Right renal cortex interstitium (tissue), 3 donors: ENCODE measurements at regions not wholly inside any gene's neighbourhood (a gene's known extent, or its start where the extent isn't known, plus 50 kb on each side); places are given as distances from the start of the nearest gene placed in this dataset.

Experiments
- DNase-seq, 3 donors: peaks; one replicate each; pipeline ENCODE4 v3.0.0-alpha.2; 2013; ENCODE audit warnings: low read depth in 3 of 3, low spot score in 2 of 3

DNA sequence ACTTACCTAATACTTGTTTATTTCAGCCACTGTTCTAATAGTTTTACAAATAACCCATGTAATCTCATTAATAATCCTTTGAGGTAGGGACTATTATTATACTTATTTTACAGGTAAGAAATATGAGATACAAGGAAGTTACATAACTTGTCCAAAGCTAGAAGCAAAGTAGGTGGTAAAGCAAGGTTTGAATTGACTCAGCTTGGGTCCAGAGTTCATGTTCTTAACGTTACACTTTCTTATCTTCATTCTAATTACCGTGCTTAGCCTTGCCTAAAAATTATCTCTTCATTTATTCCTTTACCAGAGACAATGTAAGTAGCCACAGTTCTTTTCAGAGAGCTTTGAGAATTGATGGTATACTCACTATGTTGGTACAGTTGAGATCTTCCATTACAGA is 743.6 kb downstream of the KCNJ3 start:
- DNase-seq = no peak

DNA sequence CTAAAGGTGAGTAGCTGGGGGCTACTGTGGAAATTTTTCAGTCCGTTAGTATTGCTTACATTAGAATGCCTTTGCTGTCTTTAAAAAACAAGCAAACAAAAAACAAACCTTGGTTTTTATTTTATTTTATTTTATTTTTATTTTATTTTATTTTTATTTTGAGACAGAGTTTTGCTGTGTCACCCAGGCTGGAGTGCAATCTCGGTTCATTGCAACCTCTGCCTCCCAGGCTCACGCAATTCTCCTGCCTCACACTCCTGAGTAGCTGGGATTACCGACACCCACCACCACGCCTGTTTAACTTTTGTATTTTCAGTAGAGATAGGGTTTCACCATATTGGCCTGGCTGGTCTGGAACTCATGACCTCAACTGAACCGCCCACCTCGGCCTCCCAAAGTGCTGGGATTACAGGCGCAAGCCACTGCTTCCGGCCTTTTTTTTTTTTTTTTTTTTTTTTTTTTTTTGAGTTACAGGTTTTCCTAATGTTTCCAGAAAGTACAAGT is 732.6 kb downstream of the KCNJ3 start:
- DNase-seq = no peak

DNA sequence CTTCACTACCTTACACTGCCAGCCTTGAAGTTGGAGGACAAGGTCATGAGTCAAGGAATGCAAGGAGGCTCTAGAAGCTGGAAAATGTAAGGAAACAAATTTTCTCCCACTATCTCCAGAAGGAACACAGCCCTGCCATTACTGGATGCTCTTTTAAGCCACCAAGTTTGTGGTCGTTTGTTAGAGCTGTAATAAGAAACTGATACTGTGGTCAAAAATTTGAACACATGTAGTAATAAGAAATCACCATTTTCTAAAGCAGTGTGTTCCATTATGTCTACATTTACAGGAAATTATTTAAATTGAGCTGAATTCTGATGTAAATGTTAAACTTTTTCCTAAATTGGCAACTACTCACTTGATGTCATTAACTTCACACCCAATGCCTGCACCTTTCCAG is 729.0 kb downstream of the KCNJ3 start:
- no peak for DNase-seq

DNA sequence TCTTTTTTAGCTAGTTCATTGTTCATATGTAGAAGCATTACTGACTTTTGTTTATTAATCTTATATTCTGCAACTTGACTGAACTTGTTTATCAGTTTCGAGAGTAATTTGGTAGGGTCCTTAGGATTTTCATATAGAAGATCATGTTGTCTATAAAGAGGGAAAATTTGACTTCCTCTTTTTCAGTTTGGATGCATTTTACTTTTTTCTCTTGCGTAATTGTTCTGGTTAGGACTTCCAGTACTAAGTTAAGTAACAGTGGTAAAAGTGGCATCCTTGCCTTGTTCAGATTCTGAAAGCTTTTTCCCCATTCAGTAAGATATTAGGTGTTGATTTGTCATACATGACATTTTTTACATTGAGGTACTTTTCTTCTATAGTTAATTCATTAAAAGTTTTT is 726.0 kb downstream of the KCNJ3 start:
- DNase-seq = no peak

DNA sequence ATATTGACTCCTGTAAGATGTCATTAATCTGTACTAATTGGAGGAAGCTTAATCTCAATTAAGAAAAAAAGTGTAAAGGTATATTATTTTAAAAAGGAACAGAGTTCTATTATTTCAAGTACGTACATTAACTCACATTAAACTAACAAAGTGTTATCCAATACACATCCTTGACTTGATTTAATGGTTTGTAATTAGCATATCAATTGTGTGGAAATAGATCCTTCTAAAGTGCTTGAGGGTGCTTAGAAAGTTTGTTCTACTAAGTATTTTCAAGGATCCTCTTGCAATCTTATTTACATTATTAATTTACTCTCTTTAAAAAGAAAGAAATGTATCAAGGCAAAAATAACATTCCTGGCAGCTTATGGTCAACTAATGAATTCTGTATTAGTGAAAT is 720.3 kb downstream of the KCNJ3 start:
- DNase-seq = no peak

DNA sequence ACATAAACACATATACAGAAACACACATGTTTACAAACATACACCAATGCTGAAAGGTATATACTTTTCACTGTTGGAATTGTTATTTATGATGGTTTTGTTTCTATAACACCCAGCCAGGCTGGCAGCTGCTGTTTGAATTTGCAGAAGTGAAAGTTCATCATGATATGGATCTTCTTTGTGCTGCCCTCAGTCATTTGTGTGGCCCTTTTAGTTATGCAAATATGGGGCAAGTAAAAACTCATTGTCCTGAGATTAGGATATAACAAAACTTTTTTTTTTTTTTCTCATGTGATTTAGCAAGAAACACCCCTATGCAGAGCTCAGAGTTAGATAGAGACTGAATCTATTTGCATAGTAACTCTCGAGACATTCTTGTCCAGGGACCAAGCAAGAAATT is 714.1 kb downstream of the KCNJ3 start:
- DNase-seq = no peak

DNA sequence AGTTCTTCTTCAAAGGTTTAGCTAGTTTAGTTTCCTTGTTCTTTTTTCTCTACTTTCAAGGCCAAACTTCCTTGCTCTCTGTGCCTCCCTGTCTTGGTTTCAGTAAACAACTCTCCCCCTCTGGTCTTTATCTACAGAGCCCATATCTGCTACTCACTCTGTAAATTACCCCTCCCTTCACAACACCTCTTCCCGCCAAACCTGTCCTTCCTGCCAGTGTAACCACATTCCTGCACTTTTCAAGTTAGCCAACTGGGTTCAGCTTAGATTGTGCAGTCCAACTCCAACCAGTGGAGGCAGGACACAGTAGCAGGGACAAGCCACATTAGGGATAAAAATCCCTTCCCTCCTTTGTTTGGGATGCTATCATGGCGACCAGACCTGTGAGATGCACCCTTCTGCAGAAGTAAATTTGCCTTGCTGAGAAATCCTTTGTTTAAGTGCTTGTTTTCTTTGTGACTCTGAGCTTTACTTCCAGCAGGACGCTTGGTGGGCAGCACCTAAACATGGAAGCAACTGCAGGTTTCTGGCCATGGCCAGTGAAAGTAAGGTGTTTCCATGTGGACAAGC is 706.0 kb downstream of the KCNJ3 start:
- DNase-seq = no peak

DNA sequence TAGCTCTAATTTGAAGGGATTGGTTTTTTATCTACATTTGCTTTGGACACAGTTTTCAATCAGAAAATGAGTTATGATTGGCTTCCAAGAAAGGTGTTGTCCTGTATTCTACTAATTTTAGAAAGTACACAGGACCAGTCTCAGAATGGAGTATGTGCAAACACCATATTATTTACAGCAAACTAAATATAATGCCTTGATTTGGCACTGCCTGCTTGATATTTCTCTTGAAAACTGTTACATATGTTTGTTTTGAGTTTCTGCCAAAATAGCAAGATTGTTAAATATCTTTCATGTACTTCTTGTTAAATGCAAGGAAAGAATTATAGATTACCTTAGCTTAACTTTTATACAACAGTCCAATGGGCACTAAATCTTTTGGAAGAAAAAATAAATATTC is 694.9 kb downstream of the KCNJ3 start:
- DNase-seq = no peak

DNA sequence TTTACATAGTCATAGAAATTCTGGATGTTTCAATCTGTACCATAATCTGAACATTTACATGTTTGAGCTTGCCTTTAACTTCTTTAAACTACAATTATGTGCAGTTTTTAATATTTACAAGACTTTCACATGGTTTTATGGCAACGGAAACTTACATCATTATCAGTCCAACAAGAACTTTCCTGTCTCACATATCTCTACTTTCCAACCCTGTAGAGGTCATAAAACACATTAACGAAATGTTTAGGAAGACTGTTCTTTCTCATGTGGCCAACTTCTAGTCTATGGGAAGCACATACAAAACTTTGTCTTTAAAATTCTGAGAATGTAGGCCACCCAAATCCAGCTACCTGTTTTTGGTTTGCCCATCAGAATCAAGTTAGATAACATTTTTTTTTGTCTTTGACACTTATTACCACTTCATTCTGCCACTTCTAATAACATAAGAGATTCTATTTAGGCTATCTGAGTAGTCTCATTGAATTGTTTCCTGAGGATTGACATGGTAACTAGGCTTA is 693.2 kb downstream of the KCNJ3 start:
- DNase-seq = no peak

DNA sequence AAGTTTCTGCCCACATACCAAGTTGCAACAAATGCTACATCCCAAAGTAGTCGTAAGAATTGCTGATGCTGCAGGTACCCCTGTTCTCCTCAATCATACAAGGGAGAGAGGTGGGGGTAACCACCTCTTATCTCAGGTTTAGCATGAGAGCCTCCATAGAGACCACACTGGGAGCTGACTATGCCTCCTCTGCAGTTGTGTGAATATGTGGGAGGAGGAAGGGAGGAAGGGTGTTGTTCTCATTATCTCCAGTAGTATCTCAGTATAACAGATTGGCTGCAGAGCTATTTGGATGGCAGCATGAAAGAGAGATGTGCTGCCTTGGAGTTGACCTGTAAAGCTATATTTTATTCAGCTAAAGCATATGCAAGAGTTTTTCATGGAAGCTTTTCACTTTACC is 690.7 kb downstream of the KCNJ3 start:
- no peak for DNase-seq

DNA sequence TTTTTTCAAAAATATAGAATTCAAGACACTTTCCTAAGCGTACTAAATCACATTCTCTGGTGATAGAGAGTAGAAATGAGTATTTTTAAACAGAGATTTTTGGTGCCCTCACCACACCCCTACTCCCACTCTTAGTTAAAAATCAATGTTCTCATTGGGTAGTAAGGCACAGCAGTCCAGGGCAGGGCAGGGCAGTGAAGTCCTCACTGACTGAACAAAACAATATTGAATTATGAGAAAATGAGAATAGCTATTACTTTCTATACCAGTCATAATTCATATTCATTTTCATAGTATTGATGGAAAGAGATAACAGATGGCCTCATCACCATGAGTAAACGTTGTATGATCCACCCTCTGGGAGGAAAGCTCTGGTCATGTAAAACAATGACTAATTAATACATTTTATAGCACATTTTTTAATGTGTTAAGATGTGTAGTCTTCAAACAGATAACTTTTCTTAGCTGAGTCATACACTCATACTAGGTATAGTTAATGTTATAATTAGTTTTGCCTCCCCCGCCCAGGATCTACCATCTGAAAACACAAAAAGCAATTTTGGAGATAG is 686.1 kb downstream of the KCNJ3 start:
- no peak for DNase-seq

DNA sequence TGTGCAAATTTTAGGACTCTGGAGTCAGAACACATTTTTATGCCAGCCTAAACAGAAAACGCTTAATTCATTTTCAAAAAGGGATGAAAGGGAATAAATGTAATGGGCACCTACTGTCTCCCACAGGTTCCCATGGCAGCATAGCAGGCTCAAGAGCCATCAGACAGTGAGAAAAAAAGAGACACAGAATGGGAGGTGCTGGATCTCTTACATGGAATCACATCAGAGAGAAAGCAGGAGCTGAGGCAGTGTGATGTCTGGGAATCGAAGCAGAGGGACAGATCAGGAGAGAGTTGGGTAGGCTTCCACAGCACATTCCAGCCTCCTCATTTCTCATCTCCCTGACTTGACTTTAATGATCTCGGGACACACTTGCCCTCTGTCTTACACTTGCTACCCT is 684.3 kb downstream of the KCNJ3 start:
- no peak for DNase-seq

DNA sequence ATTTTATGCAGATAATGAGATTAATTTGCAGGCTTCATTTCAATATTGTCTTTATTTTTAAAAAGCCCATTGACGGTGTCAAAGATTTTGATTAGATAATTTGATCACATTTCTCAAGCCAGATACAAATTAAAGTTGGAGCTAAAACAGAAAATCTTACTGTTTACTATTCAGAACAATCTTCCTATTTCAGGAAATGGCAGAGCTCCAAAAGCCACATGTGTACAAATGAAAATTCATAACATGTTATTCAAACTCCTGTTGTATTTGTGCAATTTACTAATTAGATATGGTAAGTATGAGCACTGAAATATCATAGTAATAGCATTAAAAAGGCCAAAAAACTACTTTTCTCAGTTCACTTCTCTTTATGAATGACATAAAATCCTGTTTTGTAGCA is 682.9 kb downstream of the KCNJ3 start:
- no peak for DNase-seq

DNA sequence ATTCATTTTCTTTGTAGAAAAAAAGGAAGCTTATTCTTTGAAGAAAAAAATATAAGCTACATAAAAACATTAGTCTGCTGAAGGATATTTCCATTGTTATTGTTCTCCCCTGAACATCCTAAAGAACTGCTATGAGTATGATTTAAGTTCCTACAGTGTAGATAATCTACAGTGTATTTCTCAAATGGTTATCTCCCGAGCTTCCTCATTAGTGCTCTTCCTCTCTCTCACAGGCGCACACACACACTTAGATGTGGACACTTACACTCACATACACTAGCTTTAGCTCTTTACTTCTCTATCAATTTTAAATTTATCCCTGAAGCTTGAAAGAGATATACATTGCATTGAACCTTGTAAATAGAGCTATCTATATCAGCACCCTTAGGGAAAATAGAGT is 681.0 kb downstream of the KCNJ3 start:
- no peak for DNase-seq

DNA sequence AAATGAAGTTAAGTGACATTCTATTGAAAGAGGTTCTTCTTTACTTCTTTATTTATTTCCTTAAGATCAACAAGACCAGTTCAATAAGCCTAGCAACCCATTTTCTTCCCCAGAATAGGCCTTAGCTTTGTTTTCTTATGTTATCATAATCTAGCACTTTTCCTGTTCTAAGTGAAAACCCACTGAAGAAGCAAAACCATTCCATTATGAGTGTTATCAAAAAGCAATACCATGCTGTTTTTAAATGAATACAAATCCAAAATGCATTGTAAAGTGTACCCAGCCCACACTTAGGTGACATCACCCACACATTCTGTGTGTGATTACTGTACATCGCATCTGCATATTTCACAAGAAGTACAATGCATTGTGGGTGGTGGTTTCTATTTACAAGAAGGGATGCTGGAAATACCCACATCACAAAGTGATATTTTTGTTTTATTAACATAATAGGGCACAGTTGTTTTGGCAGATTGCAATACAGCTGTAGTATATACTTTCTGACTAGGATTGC is 679.5 kb downstream of the KCNJ3 start:
- DNase-seq = no peak

DNA sequence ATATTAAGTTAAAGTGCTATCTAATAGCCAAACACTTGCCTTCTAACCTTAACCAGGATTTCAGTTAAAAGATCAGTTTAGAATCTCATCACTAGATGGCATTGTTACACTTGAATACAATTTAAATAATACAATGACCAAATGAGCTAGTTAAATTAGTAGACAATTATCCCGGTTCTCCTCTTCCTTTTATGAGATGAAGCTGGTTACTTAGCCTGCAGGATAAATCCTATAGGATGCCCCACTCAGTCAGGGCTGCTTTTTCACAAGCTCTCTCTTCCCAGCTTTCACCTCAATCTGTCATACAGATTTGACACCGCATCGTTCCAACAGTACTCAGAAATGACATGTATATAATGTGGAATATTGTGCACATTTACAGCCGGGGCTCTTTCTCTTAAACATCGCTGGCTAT is 678.8 kb downstream of the KCNJ3 start:
- no peak for DNase-seq

DNA sequence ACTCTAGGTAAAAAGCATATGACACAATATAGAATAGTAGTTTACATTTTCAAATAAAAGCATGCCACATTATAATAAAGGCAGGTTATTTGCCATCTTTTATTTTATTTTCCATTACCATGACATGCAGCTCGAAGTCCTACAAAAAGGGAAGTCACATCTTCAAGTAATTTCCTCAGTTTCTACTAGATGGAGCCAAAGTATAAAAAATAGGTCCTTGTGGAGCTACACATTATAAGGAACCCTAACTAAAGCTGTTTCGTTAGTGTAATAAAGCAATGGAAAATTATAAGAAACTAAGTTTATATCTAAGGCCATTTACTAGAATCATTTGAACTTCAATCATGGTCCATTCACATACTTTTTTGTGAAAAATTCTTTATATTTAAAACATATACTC is 674.5 kb downstream of the KCNJ3 start:
- DNase-seq = no peak

DNA sequence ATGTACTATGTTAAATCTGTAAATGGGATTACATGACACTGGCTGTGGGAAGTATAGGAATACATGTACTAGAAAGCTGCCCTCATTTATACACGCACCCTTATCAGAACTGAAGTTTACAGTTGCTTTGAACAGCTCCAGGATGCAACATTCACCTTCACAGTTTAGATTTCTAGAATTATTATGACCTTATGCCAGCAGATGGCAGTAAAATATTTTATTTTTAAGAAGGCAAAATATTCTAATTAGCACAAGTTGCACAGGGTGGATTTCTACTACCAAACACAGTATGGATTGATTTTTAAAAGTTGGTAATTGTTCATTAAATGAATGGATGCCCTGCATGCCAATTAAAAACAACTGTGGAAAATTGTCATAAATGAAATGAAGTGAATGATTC is 670.4 kb downstream of the KCNJ3 start:
- DNase-seq = no peak

DNA sequence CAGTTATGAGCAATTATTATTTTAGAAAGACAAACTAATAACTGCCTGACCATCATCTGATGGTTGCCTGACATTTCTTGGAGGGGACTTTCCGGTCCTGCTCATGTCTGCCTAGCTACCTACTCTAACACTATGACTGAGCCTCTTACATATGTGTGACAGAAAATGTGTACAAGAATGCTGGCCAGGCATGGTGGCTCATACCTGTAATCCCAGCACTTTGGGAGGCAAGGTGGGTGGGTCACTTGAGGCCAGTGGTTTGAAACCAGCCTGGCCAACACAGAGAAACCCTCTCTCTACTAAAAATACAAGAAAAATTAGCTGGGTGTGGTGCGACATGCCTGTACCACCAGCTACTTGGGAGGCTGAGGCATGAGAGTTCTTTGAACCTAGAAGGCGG is 666.3 kb downstream of the KCNJ3 start:
- no peak for DNase-seq

DNA sequence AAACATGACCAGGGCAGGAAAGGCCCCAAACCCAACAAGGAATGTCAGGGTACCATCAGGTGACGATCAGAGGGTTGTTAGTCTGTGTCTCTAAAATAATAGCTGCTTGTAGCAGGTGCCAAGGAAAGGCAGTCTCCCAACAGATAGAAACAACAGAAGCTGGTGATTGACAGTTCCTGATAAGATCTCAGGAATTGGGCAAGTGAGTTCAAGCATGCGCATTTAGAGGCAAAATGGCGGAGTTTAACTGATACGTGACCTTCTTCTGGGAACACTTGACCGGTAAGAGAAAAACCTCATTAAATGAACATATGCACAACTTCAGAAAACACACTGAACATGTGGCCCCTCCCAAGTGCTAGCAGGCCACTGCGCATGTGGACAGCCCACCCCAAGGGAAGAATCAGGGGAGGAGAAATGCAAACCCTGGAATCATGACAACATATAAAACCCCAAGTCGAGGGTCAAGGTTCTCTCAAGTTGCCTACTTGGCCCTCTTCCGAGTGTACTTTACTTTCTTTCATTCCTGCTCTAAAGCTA is 664.9 kb downstream of the KCNJ3 start:
- DNase-seq = no peak

DNA sequence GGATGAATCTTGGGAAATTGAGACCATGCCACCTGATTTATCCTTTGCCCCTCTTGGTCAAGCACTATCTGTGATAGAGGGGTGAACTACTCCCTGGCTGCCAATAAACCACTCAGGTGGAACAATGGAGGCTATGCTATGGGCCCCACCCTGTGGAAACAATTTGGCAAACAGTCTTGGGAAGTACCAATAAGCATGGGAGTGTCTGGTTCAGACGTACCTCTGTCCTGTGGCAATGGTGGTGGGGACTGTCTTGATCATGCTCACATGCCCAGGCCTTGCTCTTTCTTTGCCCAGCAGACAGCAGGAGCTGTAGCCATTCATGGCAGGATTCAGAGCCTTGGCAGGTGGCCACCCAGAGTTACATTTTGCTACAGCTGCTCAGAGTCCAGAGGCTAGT is 658.7 kb downstream of the KCNJ3 start:
- no peak for DNase-seq

DNA sequence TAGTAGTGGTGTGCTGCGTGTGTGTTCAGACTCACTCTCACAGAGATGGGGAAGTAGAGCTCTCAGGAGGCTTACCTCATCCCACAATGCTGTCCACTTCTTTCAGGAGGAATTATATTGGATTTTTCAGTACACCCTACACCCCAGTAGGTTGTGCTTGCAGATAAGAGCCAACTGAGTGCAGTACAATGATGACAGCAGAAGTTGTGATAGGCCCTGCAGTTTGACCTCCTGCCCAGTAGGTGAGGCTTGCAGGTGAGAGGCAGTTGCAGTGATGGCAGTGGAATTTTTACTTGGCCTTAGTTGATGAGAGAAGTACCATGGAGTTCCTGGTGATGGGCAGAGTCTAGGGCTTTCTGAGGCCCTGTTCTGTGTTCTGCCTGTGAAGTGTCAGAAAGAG is 657.8 kb downstream of the KCNJ3 start:
- no peak for DNase-seq
